Kidney (tissue), 13 donors: ENCODE measurements at regions not wholly inside any gene's neighbourhood (a gene's known extent, or its start where the extent isn't known, plus 50 kb on each side); places are given as distances from the start of the nearest gene placed in this dataset.
"Not testable (repeated sequence)": the region's sequence is repeated elsewhere in the genome, so short reads cannot be mapped to it uniquely, and the experiment has no call there.

Source experiments
- DNase-seq, 5 donors: peaks; one replicate each; pipeline ENCODE4 v3.0.0-alpha.2; 2013 to 2020
- FAIRE-seq: peaks from 2 replicates; lab custom pipeline; 2012; peaks lifted over from hg19 to GRCh38; lab: Jason Lieb, UNC
- H3K27ac ChIP-seq, 2 donors: one replicate each; pipeline ENCODE4 v1.7.0; 2013; ENCODE audit warnings: low read depth in 2 of 2, low read length in 2 of 2, inconsistent platforms in 1 of 2
- H3K27me3 ChIP-seq: one replicate; pipeline ENCODE4 v1.7.1; 2013; ENCODE audit warnings: low read length, inconsistent platforms; ENCODE audit not compliant: control insufficient read depth, insufficient read depth
- H3K36me3 ChIP-seq, 3 donors: one replicate each; pipeline versions ENCODE4 v1.7.0 to v1.7.1; 2013; ENCODE audit warnings: low read length in 3 of 3, control low read depth in 1 of 3, inconsistent platforms in 1 of 3; ENCODE audit not compliant: insufficient read depth in 3 of 3, control insufficient read depth in 2 of 3
- H3K4me1 ChIP-seq, 3 donors: one replicate each; pipeline versions ENCODE4 v1.7.0 to v1.7.1; 2013; ENCODE audit warnings: low read length in 3 of 3, inconsistent platforms in 1 of 3, low read depth in 1 of 3; ENCODE audit not compliant: control insufficient read depth in 2 of 3, insufficient read depth in 2 of 3
- H3K4me3 ChIP-seq, 3 donors: one replicate each; pipeline versions ENCODE4 v1.7.0 to v1.8.1; 2013; ENCODE audit warnings: low read length in 3 of 3, control low read depth in 1 of 3, inconsistent platforms in 1 of 3
- H3K9ac ChIP-seq, 3 donors: one replicate each; pipeline versions ENCODE4 v1.7.0 to v1.7.1; 2013; ENCODE audit warnings: low read length in 3 of 3, control low read depth in 1 of 3, inconsistent platforms in 1 of 3
- H3K9me3 ChIP-seq, 3 donors: one replicate each; pipeline versions ENCODE4 v1.7.0 to v1.7.1; 2013; ENCODE audit warnings: low read length in 3 of 3, control low read depth in 1 of 3, inconsistent platforms in 1 of 3; ENCODE audit not compliant: control insufficient read depth in 2 of 3, insufficient read depth in 1 of 3
- intact Hi-C: fragments of 100-400 bp; cut with DNase I; formaldehyde crosslinking; loops from one replicate; pipeline ENCODE4 v1.11.1; 2022
- TF ChIP-seq, protein P1 (sequence below): IDR thresholded peaks from 3 replicates; pipeline ENCODE4 v1.5.1; 2012; ENCODE audit warnings: mild to moderate bottlenecking, moderate library complexity, borderline replicate concordance; ENCODE audit not compliant: insufficient read depth; ENCODE audit errors: extremely low read depth
- donor health status: control.
- donor health status: control.
- donor health status: control.
- donor health status: control.
- donor health status: control.
- donor health status: DM: yes; HTN: yes; CAD: no.
- donor health status: Normal renal cell carcinoma (clear cell type).

DNA sequence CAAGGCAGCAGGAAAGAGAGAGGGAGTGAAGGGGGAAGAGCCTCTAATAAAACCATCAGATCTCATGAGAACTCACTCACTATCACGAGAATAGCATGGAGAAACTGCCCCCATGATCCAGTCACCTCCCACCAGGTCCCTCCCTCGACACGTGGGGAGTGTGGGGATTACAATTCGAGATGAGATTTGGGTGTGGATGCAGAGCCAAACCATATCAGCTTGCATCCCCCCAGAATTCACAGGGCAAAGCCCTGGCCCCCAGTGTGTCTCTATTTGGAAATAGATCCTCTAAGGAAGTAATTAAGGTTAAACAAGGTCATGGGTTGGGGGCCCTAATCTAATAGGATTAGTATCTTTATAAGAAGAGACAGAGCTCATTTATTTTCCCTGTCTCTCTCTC lies 56.1 kb upstream of the TCL1A start:
- H3K27ac ChIP-seq: no peak overlapping the region
- H3K27me3 ChIP-seq: no peaks in the 10 kb centered on the region
- H3K4me1 ChIP-seq: no peaks in the 10 kb centered on the region
- no peak overlapping the region for H3K9ac ChIP-seq
- no peak for FAIRE-seq
- TF ChIP-seq, protein P1, sequence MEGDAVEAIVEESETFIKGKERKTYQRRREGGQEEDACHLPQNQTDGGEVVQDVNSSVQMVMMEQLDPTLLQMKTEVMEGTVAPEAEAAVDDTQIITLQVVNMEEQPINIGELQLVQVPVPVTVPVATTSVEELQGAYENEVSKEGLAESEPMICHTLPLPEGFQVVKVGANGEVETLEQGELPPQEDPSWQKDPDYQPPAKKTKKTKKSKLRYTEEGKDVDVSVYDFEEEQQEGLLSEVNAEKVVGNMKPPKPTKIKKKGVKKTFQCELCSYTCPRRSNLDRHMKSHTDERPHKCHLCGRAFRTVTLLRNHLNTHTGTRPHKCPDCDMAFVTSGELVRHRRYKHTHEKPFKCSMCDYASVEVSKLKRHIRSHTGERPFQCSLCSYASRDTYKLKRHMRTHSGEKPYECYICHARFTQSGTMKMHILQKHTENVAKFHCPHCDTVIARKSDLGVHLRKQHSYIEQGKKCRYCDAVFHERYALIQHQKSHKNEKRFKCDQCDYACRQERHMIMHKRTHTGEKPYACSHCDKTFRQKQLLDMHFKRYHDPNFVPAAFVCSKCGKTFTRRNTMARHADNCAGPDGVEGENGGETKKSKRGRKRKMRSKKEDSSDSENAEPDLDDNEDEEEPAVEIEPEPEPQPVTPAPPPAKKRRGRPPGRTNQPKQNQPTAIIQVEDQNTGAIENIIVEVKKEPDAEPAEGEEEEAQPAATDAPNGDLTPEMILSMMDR: no peak
- no peaks in the 10 kb centered on the region for H3K36me3 ChIP-seq
- peak in 1 of 5 donors; percentile 35 for DNase-seq
- H3K9me3 ChIP-seq: no peaks in the 10 kb centered on the region
- intact Hi-C loops: no loop called here
- H3K4me3 ChIP-seq: no peak overlapping the region

DNA sequence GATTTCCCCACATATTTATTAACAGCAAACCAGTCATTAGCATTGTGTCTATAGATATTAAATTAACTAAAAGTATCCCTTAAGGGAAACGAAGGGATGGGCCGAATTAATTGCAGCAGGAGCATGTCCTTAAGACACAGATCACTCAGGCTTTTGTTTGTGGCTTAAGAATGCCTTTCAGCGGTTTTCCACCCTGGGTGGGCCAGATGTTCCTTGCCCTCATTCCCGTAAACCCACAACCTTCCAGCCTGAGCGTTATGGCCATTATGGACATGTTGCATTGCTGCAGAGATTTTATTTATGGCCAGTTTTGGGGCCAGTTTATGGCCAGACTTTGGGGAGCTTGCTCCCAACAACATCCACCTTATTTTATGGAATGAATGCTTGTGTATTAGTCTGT lies 55.5 kb upstream of the TCL1A start:
- H3K9ac ChIP-seq, H3K27me3 ChIP-seq, H3K4me1 ChIP-seq, FAIRE-seq, H3K27ac ChIP-seq, H3K9me3 ChIP-seq, H3K36me3 ChIP-seq, intact Hi-C loops, H3K4me3 ChIP-seq: not testable (repeated sequence)
- DNase-seq: peak in 2 of 5 donors; percentile 11 to 39

DNA sequence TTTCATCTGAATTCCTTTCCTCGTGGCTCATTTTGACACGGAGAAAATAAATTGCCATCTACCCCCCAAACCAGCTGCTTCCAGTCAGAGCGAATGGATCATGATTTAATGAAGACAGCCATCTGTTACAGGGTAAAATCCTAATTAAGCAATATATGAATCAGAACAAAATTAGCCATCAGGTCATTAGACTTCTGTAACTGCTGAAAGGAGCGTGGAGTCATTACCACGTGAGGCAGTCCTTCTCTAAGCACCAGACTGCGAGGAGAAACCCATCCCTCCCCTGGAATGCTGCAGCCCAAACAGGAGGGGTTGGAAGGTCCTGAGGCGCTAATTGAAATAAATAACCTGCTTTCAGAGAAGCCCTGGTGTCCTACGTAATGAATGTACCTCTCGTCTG lies 51.1 kb upstream of the TCL1A start:
- DNase-seq (peak in 2 of 5 donors; percentile 13 to 39), FAIRE-seq (no peak)
- no peak overlapping the region for H3K9ac ChIP-seq
- no peaks in the 10 kb centered on the region for H3K4me1 ChIP-seq
- no peak overlapping the region for H3K4me3 ChIP-seq
- intact Hi-C loops: no loop called here
- no peaks in the 10 kb centered on the region for H3K27me3 ChIP-seq
- no peak overlapping the region for H3K27ac ChIP-seq
- H3K9me3 ChIP-seq: no peaks in the 10 kb centered on the region
- no peaks in the 10 kb centered on the region for H3K36me3 ChIP-seq
- TF ChIP-seq, protein P1: no peak

DNA sequence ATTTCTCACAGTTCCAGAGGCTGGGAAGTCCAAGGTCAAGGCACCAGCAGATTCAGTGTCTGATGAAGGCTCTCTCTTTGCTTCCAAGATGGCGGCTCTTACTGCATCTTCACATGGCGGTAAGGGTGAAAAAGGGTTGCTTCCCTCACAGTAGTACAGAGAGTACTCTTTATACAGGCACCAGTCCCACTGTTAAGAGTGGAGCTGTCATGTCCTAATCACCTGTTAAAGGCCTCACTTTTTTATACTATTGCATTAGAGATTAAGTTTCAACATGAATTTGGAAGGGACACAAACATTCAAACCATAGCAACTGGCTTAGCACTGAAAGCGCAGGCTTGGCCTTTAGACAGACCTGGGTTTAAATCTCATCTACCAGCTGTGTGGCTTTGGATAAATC lies 50.0 kb upstream of the TCL1A start:
- TF ChIP-seq, protein P1: no peak
- no peak for FAIRE-seq

More for the DNA sequence above, 50.0 kb upstream of the TCL1A start:
- peak in 1 of 5 donors; percentile 7 for DNase-seq
- no peak overlapping the region for H3K27ac ChIP-seq
- no peaks in the 10 kb centered on the region for H3K4me1 ChIP-seq
- intact Hi-C loops: no loop called here
- no peak overlapping the region for H3K4me3 ChIP-seq
- no peaks in the 10 kb centered on the region for H3K36me3 ChIP-seq
- H3K9ac ChIP-seq: no peak overlapping the region
- no peaks in the 10 kb centered on the region for H3K9me3 ChIP-seq
- no peaks in the 10 kb centered on the region for H3K27me3 ChIP-seq
